Mesenchymal stem cell (in vitro differentiated cells and primary cell): ENCODE measurements at regions not wholly inside any gene's neighbourhood (a gene's known extent, or its start where the extent isn't known, plus 50 kb on each side); places are given as distances from the start of the nearest gene placed in this dataset.

Experiments used
- DNase-seq: peaks from one replicate; pipeline ENCODE4 v3.0.0-alpha.2; 2013
- H2AFZ ChIP-seq: one replicate; pipeline ENCODE4 v1.6.1; 2013; ENCODE audit warnings: low read depth, mild to moderate bottlenecking, control low read depth, inconsistent platforms, low read length, moderate library complexity
- H2AK5ac ChIP-seq: 2 replicates; pipeline ENCODE4 v1.6.1; 2013; ENCODE audit warnings: low read length, moderate library complexity, mild to moderate bottlenecking, inconsistent platforms; ENCODE audit not compliant: severe bottlenecking
- H2BK120ac ChIP-seq: one replicate; pipeline ENCODE4 v1.6.1; 2013; ENCODE audit warnings: low read depth, mild to moderate bottlenecking, inconsistent platforms, low read length, moderate library complexity
- H2BK12ac ChIP-seq, 2 experiments: one replicate each; pipeline ENCODE4 v1.6.1; 2013; ENCODE audit warnings: inconsistent platforms in 2 of 2, low read length in 2 of 2, mild to moderate bottlenecking in 2 of 2, moderate library complexity in 2 of 2, control low read depth in 1 of 2
- H2BK15ac ChIP-seq: one replicate; pipeline ENCODE4 v1.6.1; 2013; ENCODE audit warnings: mild to moderate bottlenecking, low read depth, inconsistent platforms; ENCODE audit not compliant: poor library complexity, severe bottlenecking
- H2BK5ac ChIP-seq: 2 replicates; pipeline ENCODE4 v1.6.1; 2013; ENCODE audit warnings: low read depth, mild to moderate bottlenecking, low read length, control low read depth, inconsistent platforms; ENCODE audit not compliant: poor library complexity, severe bottlenecking
- H3K14ac ChIP-seq, 2 experiments: one replicate each; pipeline ENCODE4 v1.6.1; 2013; ENCODE audit warnings: inconsistent platforms in 2 of 2, low read length in 2 of 2, control low read depth in 1 of 2, mild to moderate bottlenecking in 1 of 2, moderate library complexity in 1 of 2
- H3K18ac ChIP-seq, 2 experiments: one replicate each; pipeline ENCODE4 v1.6.1; 2013; ENCODE audit warnings: inconsistent platforms in 2 of 2, low read length in 2 of 2, control low read depth in 1 of 2, low read depth in 1 of 2, mild to moderate bottlenecking in 1 of 2
- H3K23ac ChIP-seq, 2 experiments: one replicate each; pipeline ENCODE4 v1.6.1; 2013; ENCODE audit warnings: inconsistent platforms in 2 of 2, low read length in 2 of 2, mild to moderate bottlenecking in 2 of 2, moderate library complexity in 2 of 2, control low read depth in 1 of 2
- H3K27ac ChIP-seq: 2 replicates; pipeline ENCODE4 v1.5.1; 2013; ENCODE audit warnings: mild to moderate bottlenecking, moderate library complexity, low read length, control low read depth, inconsistent platforms; ENCODE audit not compliant: poor library complexity, severe bottlenecking
- H3K27me3 ChIP-seq, 2 experiments: 2 replicates each; pipeline versions ENCODE4 v1.6.1 to v1.7.0; 2013; ENCODE audit warnings: low read length in 2 of 2, mild to moderate bottlenecking in 2 of 2, moderate library complexity in 2 of 2, control low read depth in 1 of 2, inconsistent platforms in 1 of 2; ENCODE audit not compliant: control insufficient read depth in 1 of 2, insufficient read depth in 1 of 2
- H3K36me3 ChIP-seq, 2 experiments: 2 replicates each; pipeline versions ENCODE4 v1.6.1 to v1.7.0; 2013; ENCODE audit warnings: low read length in 2 of 2, control low read depth in 1 of 2, inconsistent platforms in 1 of 2, low read depth in 1 of 2, mild to moderate bottlenecking in 1 of 2; ENCODE audit not compliant: insufficient read depth in 2 of 2, control insufficient read depth in 1 of 2
- H3K4ac ChIP-seq, 2 experiments: one replicate each; pipeline ENCODE4 v1.6.1; 2013; ENCODE audit warnings: inconsistent platforms in 2 of 2, low read length in 2 of 2, mild to moderate bottlenecking in 2 of 2, moderate library complexity in 2 of 2, control low read depth in 1 of 2, low read depth in 1 of 2
- H3K4me1 ChIP-seq: 2 replicates; pipeline ENCODE4 v1.6.1; 2013; ENCODE audit warnings: low read depth, low read length, control low read depth; ENCODE audit not compliant: control insufficient read depth, insufficient read depth
- H3K4me2 ChIP-seq: 2 replicates; pipeline ENCODE4 v1.6.1; 2013; ENCODE audit warnings: low read length, mild to moderate bottlenecking, inconsistent platforms; ENCODE audit not compliant: poor library complexity, severe bottlenecking
- H3K4me3 ChIP-seq, 2 experiments: 2 replicates each; pipeline versions ENCODE4 v1.5.1 to v1.7.0; 2013; ENCODE audit warnings: low read length in 2 of 2, mild to moderate bottlenecking in 2 of 2, control low read depth in 1 of 2, low read depth in 1 of 2; ENCODE audit not compliant: insufficient read depth in 1 of 2
- H3K79me1 ChIP-seq: replicated peaks from 2 replicates; pipeline ENCODE4 v1.6.1; 2013; ENCODE audit warnings: mild to moderate bottlenecking, control low read depth, low read length, inconsistent platforms; ENCODE audit not compliant: poor library complexity, severe bottlenecking
- H3K9ac ChIP-seq: 2 replicates; pipeline ENCODE4 v1.7.0; 2013; ENCODE audit warnings: mild to moderate bottlenecking, low read length, moderate library complexity
- H3K9me3 ChIP-seq: 2 replicates; pipeline ENCODE4 v1.7.0; 2013; ENCODE audit warnings: mild to moderate bottlenecking, low read length; ENCODE audit not compliant: control insufficient read depth
- H4K8ac ChIP-seq: one replicate; pipeline ENCODE4 v1.6.1; 2013; ENCODE audit warnings: inconsistent platforms, mild to moderate bottlenecking, low read length, moderate library complexity
- H4K91ac ChIP-seq: one replicate; pipeline ENCODE4 v1.6.1; 2013; ENCODE audit warnings: mild to moderate bottlenecking, low read length, inconsistent platforms
- WGBS: methylation state at CpG from one replicate; pipeline ENCODE4 v1.1.7; 2013; ENCODE audit warnings: mixed read lengths; 5-methylcytosine and 5-hydroxymethylcytosine counted together

GRCh38 chr7:136078630-136079029, 101.5 kb upstream of the MTPN start:
- Histone ChIP-seq H3K4ac (no peak overlapping the region), H3K23ac (no peak overlapping the region), H3K79me1 (no peaks in the 10 kb centered on the region), H2BK12ac (no peak overlapping the region), H3K18ac (no peak overlapping the region), H4K91ac (no peak overlapping the region), H3K9me3 (no peaks in the 10 kb centered on the region), H4K8ac (no peak overlapping the region), H3K27me3 (no peaks in the 10 kb centered on the region), H3K9ac (no peak overlapping the region), H2BK120ac (no peak overlapping the region), H2BK5ac (no peak overlapping the region), H2BK15ac (no peak overlapping the region), H3K4me1 (no peaks in the 10 kb centered on the region), H2AFZ (no peak overlapping the region), H3K14ac (no peak overlapping the region), H3K4me3 (no peak overlapping the region), H3K27ac (no peak overlapping the region), H2AK5ac (no peak overlapping the region), H3K4me2 (no peak overlapping the region), H3K36me3 (no peaks in the 10 kb centered on the region)
- DNase-seq = no peak
- 90% methylated on average over 4 of the region's 4 CpGs for WGBS

GRCh38 chr7:136076954-136077353, 99.8 kb upstream of the MTPN start:
- Histone ChIP-seq H4K8ac (no peak overlapping the region), H3K4me3 (no peak overlapping the region), H2AK5ac (no peak overlapping the region), H3K79me1 (no peaks in the 10 kb centered on the region), H3K14ac (no peak overlapping the region), H3K4me2 (no peak overlapping the region), H3K18ac (no peak overlapping the region), H2BK12ac (no peak overlapping the region), H3K9ac (no peak overlapping the region), H3K27ac (no peak overlapping the region), H2BK120ac (no peak overlapping the region), H2BK15ac (no peak overlapping the region), H3K4me1 (no peaks in the 10 kb centered on the region), H2AFZ (no peak overlapping the region), H3K23ac (peak overlapping the region in 1 of 2 experiments; percentile 41), H4K91ac (no peak overlapping the region), H3K27me3 (no peaks in the 10 kb centered on the region), H3K9me3 (no peaks in the 10 kb centered on the region), H3K36me3 (no peaks in the 10 kb centered on the region), H2BK5ac (no peak overlapping the region), H3K4ac (no peak overlapping the region)
- no peak for DNase-seq
- WGBS = 81% methylated on average over 2 of the region's 2 CpGs

GRCh38 chr7:136074843-136075242, 97.7 kb upstream of the MTPN start:
- Histone ChIP-seq H3K9me3 (no peaks in the 10 kb centered on the region), H3K4me2 (no peak overlapping the region), H2AK5ac (no peak overlapping the region), H4K91ac (no peak overlapping the region), H3K4me1 (no peaks in the 10 kb centered on the region), H3K79me1 (no peaks in the 10 kb centered on the region), H2AFZ (no peak overlapping the region), H3K23ac (no peak overlapping the region), H3K9ac (no peak overlapping the region), H2BK15ac (no peak overlapping the region), H3K4ac (no peak overlapping the region), H2BK120ac (no peak overlapping the region), H3K27me3 (no peaks in the 10 kb centered on the region), H3K18ac (no peak overlapping the region), H4K8ac (no peak overlapping the region), H3K27ac (no peak overlapping the region), H2BK12ac (no peak overlapping the region), H3K4me3 (no peak overlapping the region), H2BK5ac (no peak overlapping the region), H3K36me3 (no peaks in the 10 kb centered on the region), H3K14ac (no peak overlapping the region)
- WGBS = no CpG with 5 or more reads among the region's 2 CpGs
- no peak for DNase-seq

GRCh38 chr7:136072447-136072846, 95.3 kb upstream of the MTPN start:
- Histone ChIP-seq H3K79me1 (no peaks in the 10 kb centered on the region), H2AFZ (no peak overlapping the region), H3K4ac (no peak overlapping the region), H3K4me3 (no peak overlapping the region), H2BK5ac (no peak overlapping the region), H3K27ac (no peak overlapping the region), H2BK12ac (no peak overlapping the region), H2AK5ac (no peak overlapping the region), H3K4me1 (no peaks in the 10 kb centered on the region), H2BK120ac (no peak overlapping the region), H2BK15ac (no peak overlapping the region), H3K27me3 (no peaks in the 10 kb centered on the region), H4K8ac (no peak overlapping the region), H3K9me3 (no peaks in the 10 kb centered on the region), H3K9ac (no peak overlapping the region), H3K4me2 (no peak overlapping the region), H3K14ac (no peak overlapping the region), H3K18ac (no peak overlapping the region), H3K23ac (no peak overlapping the region), H3K36me3 (no peaks in the 10 kb centered on the region), H4K91ac (no peak overlapping the region)
- DNase-seq = no peak
- WGBS = 83% methylated on average over 2 of the region's 4 CpGs
